ENCODE measurements at regions not wholly inside any gene's neighbourhood (a gene's known extent, or its start where the extent isn't known, plus 50 kb on each side); places are given as distances from the start of the nearest gene placed in this dataset.

DNA sequence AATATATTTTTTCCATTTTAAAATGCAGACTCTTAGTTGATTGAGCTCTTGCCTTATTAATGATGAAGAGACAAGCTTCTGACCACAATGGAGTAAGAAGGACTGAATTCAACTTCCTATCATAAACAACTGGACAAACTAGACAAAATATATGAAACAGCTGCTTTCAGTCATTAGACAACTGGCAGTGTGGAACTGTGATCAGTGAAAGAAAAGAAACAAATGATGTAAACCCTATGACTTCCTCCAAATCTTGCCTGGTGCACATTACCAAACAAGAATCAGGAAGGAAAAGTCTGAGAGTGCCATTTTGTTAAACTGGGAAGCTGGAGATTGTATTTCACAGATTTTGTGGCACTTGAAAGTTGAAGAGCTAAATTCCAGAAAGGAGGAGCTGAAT, 154.7 kb upstream of the ATXN7L3B start:
- TF ChIP-seq, protein P1, sequence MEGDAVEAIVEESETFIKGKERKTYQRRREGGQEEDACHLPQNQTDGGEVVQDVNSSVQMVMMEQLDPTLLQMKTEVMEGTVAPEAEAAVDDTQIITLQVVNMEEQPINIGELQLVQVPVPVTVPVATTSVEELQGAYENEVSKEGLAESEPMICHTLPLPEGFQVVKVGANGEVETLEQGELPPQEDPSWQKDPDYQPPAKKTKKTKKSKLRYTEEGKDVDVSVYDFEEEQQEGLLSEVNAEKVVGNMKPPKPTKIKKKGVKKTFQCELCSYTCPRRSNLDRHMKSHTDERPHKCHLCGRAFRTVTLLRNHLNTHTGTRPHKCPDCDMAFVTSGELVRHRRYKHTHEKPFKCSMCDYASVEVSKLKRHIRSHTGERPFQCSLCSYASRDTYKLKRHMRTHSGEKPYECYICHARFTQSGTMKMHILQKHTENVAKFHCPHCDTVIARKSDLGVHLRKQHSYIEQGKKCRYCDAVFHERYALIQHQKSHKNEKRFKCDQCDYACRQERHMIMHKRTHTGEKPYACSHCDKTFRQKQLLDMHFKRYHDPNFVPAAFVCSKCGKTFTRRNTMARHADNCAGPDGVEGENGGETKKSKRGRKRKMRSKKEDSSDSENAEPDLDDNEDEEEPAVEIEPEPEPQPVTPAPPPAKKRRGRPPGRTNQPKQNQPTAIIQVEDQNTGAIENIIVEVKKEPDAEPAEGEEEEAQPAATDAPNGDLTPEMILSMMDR (IDR thresholded peaks at IDR 0.05) = no peak
- TF ChIP-seq POLR2A (IDR thresholded peaks at IDR 0.05) = no peak
